ENCODE measurements at regions not wholly inside any gene's neighbourhood (a gene's known extent, or its start where the extent isn't known, plus 50 kb on each side); places are given as distances from the start of the nearest gene placed in this dataset.

GRCh38 chr15:31274496-31275330 lies 51.9 kb upstream of the KLF13 start:
- no peak for DNase-seq (ENCODE audit: low read depth)

GRCh38 chr15:31275331-31276262 lies 51.0 kb upstream of the KLF13 start:
- DNase-seq (ENCODE audit: low read depth): no peak

DNA sequence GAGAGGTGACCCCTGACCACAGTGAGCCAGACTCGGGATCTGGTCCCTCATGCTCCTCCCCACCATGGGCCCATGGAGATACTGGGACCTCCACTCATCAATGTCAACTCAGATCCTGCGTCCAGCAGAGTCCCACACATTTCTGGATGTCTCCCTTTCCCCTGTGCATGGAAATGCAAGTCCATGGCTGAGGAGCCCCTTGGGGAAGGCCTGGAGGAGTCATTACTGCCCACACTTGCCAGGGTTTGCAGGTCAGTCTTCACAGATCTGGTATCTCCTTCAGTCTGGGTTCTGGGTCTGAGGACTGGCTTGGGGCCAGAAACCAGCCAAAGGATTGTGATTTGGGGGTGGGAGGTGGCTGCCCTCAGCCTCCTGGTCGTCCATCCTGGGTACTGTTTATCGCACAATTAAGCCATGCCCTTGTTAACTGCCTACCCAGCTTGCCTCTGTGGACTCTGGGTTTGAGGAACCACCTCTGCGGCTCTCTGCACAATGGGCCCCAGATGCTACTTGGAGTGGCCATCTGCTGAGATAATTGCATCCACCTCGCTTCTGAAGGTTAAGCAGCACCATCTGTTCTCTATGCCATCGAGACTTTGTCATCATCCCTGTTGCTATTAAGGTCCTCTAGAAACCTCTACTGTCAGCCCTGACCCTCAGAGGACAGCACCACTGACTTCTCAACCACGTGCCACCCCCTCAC lies 49.9 kb upstream of the KLF13 start:
- DNase-seq (ENCODE audit: low read depth): no peak
